Adrenal gland (tissue), 9 donors: ENCODE measurements at regions not wholly inside any gene's neighbourhood (a gene's known extent, or its start where the extent isn't known, plus 50 kb on each side); places are given as distances from the start of the nearest gene placed in this dataset.

ENCODE experiments used
- DNase-seq, 7 donors: peaks; one replicate each; pipeline ENCODE4 v3.0.0-alpha.2; 2019 to 2020
- H3K27ac ChIP-seq, 5 donors: fragments of 200-600 bp; sonication (generic) in 4 of 5; 1 replicate in 3 of 5; 2 replicates in 2 of 5; pipeline versions ENCODE4 v1.5.1 to v1.8.0; 2016 to 2020; ENCODE audit warnings: mild to moderate bottlenecking in 1 of 5
- H3K27me3 ChIP-seq: fragments of 200-600 bp; 2 replicates; pipeline ENCODE4 v1.8.0; 2021
- H3K36me3 ChIP-seq, 2 donors: fragments of 200-600 bp; replicated peaks in 1 of 2; 1 replicate in 1 of 2; 2 replicates in 1 of 2; pipeline versions ENCODE4 v1.5.1 to v1.8.0; 2018 to 2022
- H3K4me1 ChIP-seq, 2 donors: fragments of 200-600 bp; replicated peaks in 1 of 2; 1 replicate in 1 of 2; 2 replicates in 1 of 2; pipeline versions ENCODE4 v1.5.1 to v1.8.0; 2018 to 2021
- H3K4me3 ChIP-seq, 4 donors: fragments of 200-600 bp; sonication (generic) in 3 of 4; one replicate each; pipeline ENCODE4 v1.5.1; 2016 to 2018
- H3K9me3 ChIP-seq, 3 donors: fragments of 200-600 bp; sonication (generic) in 1 of 3; replicated peaks in 1 of 3; 1 replicate in 2 of 3; 2 replicates in 1 of 3; pipeline versions ENCODE4 v1.5.1 to v1.8.0; 2016 to 2021
- CTCF ChIP-seq, 6 experiments: fragments of 450-650 bp in 4 of 6; fragments of 200-600 bp in 2 of 6; sonication (generic) in 1 of 6; IDR thresholded peaks; 1 replicate in 5 of 6; 2 replicates in 1 of 6; pipeline versions ENCODE4 v1.5.1 to v1.8.0; 2016 to 2021; ENCODE audit warnings: antibody characterized with exemption in 6 of 6, mild to moderate bottlenecking in 2 of 6, moderate library complexity in 1 of 6
- POLR2A ChIP-seq, 2 donors: fragments of 450-650 bp; IDR thresholded peaks; one replicate each; pipeline ENCODE4 v1.6.1; 2017; ENCODE audit warnings: antibody characterized with exemption in 2 of 2, mild to moderate bottlenecking in 2 of 2, moderate library complexity in 1 of 2
- WGBS, 4 donors: extraction: QIAGEN DNeasy Blood & Tissue Kit in 2 of 4; methylation state at CpG; one replicate each; pipeline versions ENCODE4 v1.1.5 to v1.1.7; 2013 to 2017; 5-methylcytosine and 5-hydroxymethylcytosine counted together
- intact Hi-C, 2 donors: fragments of 100-400 bp; cut with DNase I; formaldehyde crosslinking; loops; one replicate each; pipeline versions ENCODE4 v1.14.1 to v1.15.0; 2022 to 2023
- donor health status: healthy with polysubstance abuse.
- donor health status: Bipolar disorder and iron deficiency.
- donor health status: DM: yes; HTN: yes; CAD: no.
- donor health status: DM: no; HTN: no; CAD: no.
- donor health status: DM: no; HTN: no; CAD: no.

- no peaks in the 10 kb centered on the region for H3K36me3 ChIP-seq
- no peaks in the 10 kb centered on the region for H3K9me3 ChIP-seq
- H3K27ac ChIP-seq: no peak overlapping the region
- 68 to 83% (median 76%) methylated on average over 2 of the region's 2 CpGs for WGBS, 4 donors
- H3K27me3 ChIP-seq: no peaks in the 10 kb centered on the region
- TF ChIP-seq POLR2A (IDR thresholded peaks at IDR 0.05) (no peak), CTCF (IDR thresholded peaks at IDR 0.05) (no peak)
- DNase-seq: no peak
- H3K4me1 ChIP-seq: no peaks in the 10 kb centered on the region
- no peak overlapping the region for H3K4me3 ChIP-seq
- intact Hi-C loops: no loop called here
Observed at GRCh38 chr1:191618181-191618580, 540.1 kb upstream of the RGS18 start.

- no peaks in the 10 kb centered on the region for H3K4me1 ChIP-seq
- H3K27me3 ChIP-seq: no peaks in the 10 kb centered on the region
- intact Hi-C loops: no loop called here
- H3K27ac ChIP-seq: no peak overlapping the region
- H3K9me3 ChIP-seq: no peaks in the 10 kb centered on the region
- DNase-seq: no peak
- TF ChIP-seq POLR2A (IDR thresholded peaks at IDR 0.05): no peak
- TF ChIP-seq CTCF (IDR thresholded peaks at IDR 0.05): no peak
- H3K4me3 ChIP-seq: no peak overlapping the region
- no peaks in the 10 kb centered on the region for H3K36me3 ChIP-seq
Observed at GRCh38 chr1:191620883-191621282, 537.4 kb upstream of the RGS18 start.

DNA sequence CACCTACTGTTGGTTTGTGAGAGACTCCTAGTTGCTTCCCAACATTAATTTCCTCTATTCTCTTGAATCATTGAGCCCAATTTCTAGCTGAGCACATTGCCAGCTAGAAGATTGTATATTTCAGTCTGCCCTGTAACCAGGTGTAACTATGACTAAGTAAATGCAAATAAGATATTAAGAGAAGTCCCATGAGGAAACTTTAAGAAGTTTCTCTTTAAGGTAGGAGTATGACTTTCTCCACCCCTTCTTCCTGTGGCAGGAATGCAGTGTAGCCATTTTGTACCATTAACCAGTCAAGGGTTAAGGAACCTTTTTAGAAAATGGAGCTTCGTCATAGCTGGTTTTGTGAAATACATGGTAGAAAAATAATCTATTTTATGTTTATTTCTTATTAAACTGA lies 534.2 kb upstream of the RGS18 start:
- H3K9me3 ChIP-seq: no peaks in the 10 kb centered on the region
- H3K27ac ChIP-seq: no peak overlapping the region
- no peak overlapping the region for H3K4me3 ChIP-seq
- DNase-seq: no peak
- TF ChIP-seq CTCF (IDR thresholded peaks at IDR 0.05) (no peak), POLR2A (IDR thresholded peaks at IDR 0.05) (no peak)
- no peaks in the 10 kb centered on the region for H3K27me3 ChIP-seq
- no peaks in the 10 kb centered on the region for H3K36me3 ChIP-seq
- intact Hi-C loops: no loop called here
- no peaks in the 10 kb centered on the region for H3K4me1 ChIP-seq
- WGBS, 4 donors: 83 to 96% (median 91%) methylated on average over 1 of the region's 1 CpG

- Histone ChIP-seq H3K4me3 (no peak overlapping the region), H3K36me3 (no peaks in the 10 kb centered on the region), H3K9me3 (no peaks in the 10 kb centered on the region), H3K4me1 (no peaks in the 10 kb centered on the region), H3K27ac (no peak overlapping the region), H3K27me3 (no peaks in the 10 kb centered on the region)
- no peak for DNase-seq
- TF ChIP-seq CTCF (IDR thresholded peaks at IDR 0.05) (no peak), POLR2A (IDR thresholded peaks at IDR 0.05) (no peak)
- intact Hi-C loops: no loop called here
Observed at GRCh38 chr1:191629836-191630235, 528.4 kb upstream of the RGS18 start.
